T-cell (primary cell): ENCODE measurements at regions not wholly inside any gene's neighbourhood (a gene's known extent, or its start where the extent isn't known, plus 50 kb on each side); places are given as distances from the start of the nearest gene placed in this dataset.

Experiments
- ATAC-seq, 4 experiments: fragments of 200-7000 bp in 3 of 4; fragments of 150-1000 bp in 1 of 4; cut with Tn5 transposase; replicated peaks in 1 of 4; 1 replicate in 3 of 4; 2 replicates in 1 of 4; pipeline ENCODE4 v1.10.0; 2021; ENCODE audit warnings: moderate library complexity in 3 of 4, mild to moderate bottlenecking in 2 of 4, moderate number of reproducible peaks in 1 of 4
- CTCF ChIA-PET, 2 donors: fragments of 300-600 bp; sonication (Branson Sonifier 250); formaldehyde crosslinking; loops; one replicate each; lab custom pipeline; 2022; ENCODE audit warnings: antibody characterized with exemption in 2 of 2; lab: Charles Lee
- POLR2A ChIA-PET, 2 donors: fragments of 300-600 bp; sonication (Branson Sonifier 250); formaldehyde crosslinking; loops; one replicate each; lab custom pipeline; 2022; ENCODE audit warnings: antibody characterized with exemption in 2 of 2; lab: Charles Lee
- DNase-seq, 35 experiments: peaks; one replicate each; pipeline versions ENCODE4 v3.0.0 to v3.0.0-alpha.2; 2013 to 2023
- H3K27ac ChIP-seq: one replicate; pipeline ENCODE4 v1.5.1; 2013; ENCODE audit warnings: low read length
- H3K27me3 ChIP-seq, 2 experiments: replicated peaks in 1 of 2; 1 replicate in 1 of 2; 2 replicates in 1 of 2; pipeline versions ENCODE4 v1.6.1 to v1.7.0; 2013; ENCODE audit warnings: low read length in 1 of 2, mixed read lengths in 1 of 2; ENCODE audit not compliant: control insufficient read depth in 2 of 2, insufficient read depth in 2 of 2; ENCODE audit errors: extremely low read depth in 1 of 2
- H3K36me3 ChIP-seq, 2 donors: 1 replicate in 1 of 2; 2 replicates in 1 of 2; pipeline versions ENCODE4 v1.6.1 to v1.7.0; 2013; ENCODE audit warnings: low read length in 1 of 2; ENCODE audit not compliant: control insufficient read depth in 2 of 2, insufficient read depth in 1 of 2; ENCODE audit errors: extremely low read depth in 1 of 2
- H3K4me1 ChIP-seq, 2 experiments: 1 replicate in 1 of 2; 2 replicates in 1 of 2; pipeline versions ENCODE4 v1.6.1 to v1.7.0; 2013; ENCODE audit warnings: low read length in 2 of 2, mixed read lengths in 1 of 2; ENCODE audit not compliant: insufficient read depth in 2 of 2, control insufficient read depth in 1 of 2; ENCODE audit errors: extremely low read depth in 1 of 2
- H3K4me3 ChIP-seq, 2 donors: 1 replicate in 1 of 2; 2 replicates in 1 of 2; pipeline versions ENCODE4 v1.5.1 to v1.7.0; 2013; ENCODE audit warnings: mild to moderate bottlenecking in 2 of 2, low read length in 1 of 2, moderate library complexity in 1 of 2; ENCODE audit not compliant: control insufficient read depth in 1 of 2; ENCODE audit errors: extremely low read depth in 1 of 2
- H3K9me3 ChIP-seq: 2 replicates; pipeline ENCODE4 v1.7.0; 2013
- H3K27ac Mint-ChIP-seq, 2 donors: one replicate each; pipeline ENCODE4 v1.8.0; 2020 to 2021; ENCODE audit warnings: mild to moderate bottlenecking in 2 of 2, mixed read lengths in 2 of 2
- H3K27me3 Mint-ChIP-seq, 2 donors: one replicate each; pipeline ENCODE4 v1.8.0; 2021 to 2022; ENCODE audit warnings: mixed read lengths in 2 of 2
- H3K36me3 Mint-ChIP-seq: one replicate; pipeline ENCODE4 v1.8.0; 2021; ENCODE audit warnings: mixed read lengths
- H3K4me1 Mint-ChIP-seq, 3 donors: one replicate each; pipeline ENCODE4 v1.8.0; 2020 to 2022; ENCODE audit warnings: mixed read lengths in 3 of 3, mild to moderate bottlenecking in 1 of 3
- H3K4me3 Mint-ChIP-seq, 3 donors: one replicate each; pipeline ENCODE4 v1.8.0; 2020 to 2022; ENCODE audit warnings: mild to moderate bottlenecking in 3 of 3, mixed read lengths in 3 of 3, moderate library complexity in 3 of 3
- H3K9me3 Mint-ChIP-seq, 3 donors: one replicate each; pipeline ENCODE4 v1.8.0; 2020 to 2022; ENCODE audit warnings: mixed read lengths in 3 of 3
- WGBS: methylation state at CpG from one replicate; pipeline ENCODE4 v1.1.5; 2013; ENCODE audit warnings: missing lambda C conversion rate; ENCODE audit not compliant: insufficient coverage; 5-methylcytosine and 5-hydroxymethylcytosine counted together

DNA sequence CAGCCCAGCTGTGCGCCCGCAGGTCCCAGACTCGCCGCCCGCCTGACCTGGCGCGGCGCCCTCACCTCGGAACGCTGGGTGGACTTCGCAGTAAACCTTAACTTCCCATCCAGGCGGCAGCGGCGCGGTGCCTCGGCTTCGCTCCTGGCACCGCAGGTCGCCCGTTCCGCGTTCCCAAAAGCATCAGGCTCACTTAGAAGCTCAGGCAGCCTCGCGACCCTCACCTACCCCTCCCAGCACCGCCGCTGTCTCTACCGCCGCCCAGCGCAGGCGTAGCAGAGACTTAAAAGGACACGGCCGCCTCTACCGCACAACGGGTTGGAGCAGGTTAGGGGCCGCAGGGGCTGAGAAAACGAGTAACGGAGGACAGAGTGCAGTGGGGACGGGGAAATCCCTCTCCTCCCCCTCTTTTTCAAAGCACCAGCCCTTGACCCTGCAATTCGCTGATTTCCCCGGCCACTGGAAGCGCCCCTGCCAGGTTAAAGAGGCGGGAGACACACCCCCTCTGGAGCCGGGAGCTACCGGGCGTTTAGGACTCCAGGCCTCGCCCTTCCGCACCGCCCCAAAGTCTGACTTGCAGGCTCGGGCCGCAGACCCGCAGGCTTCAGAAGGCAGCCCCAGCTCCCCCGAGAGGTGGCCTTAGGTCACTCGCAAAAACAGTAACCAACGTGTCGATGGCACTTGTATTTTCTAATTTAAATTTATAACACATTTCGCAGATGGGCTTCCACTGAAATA is 328.5 kb downstream of the FAM72C start:
- Mint-ChIP-seq H3K27me3 (peaks cover 0 to 45% of the 10 kb centered on the region in 2 donors), H3K4me1 (peaks cover 0 to 2% (median 0%) of the 10 kb centered on the region in 3 donors), H3K4me3 (no peak overlapping the region), H3K36me3 (no peaks in the 10 kb centered on the region), H3K9me3 (peaks cover 0 to 9% (median 0%) of the 10 kb centered on the region in 3 donors), H3K27ac (no peak overlapping the region)
- ChIA-PET POLR2A (no interaction called here), CTCF (no interaction called here)
- DNase-seq (no peak), ATAC-seq (no peak)
- H3K27ac ChIP-seq: no peak overlapping the region
- H3K27me3 ChIP-seq: peaks cover 0 to 26% of the 10 kb centered on the region in 2 experiments
- WGBS: 11% methylated on average over 34 of the region's 56 CpGs
- H3K4me1 ChIP-seq: no peaks in the 10 kb centered on the region
- no peaks in the 10 kb centered on the region for H3K9me3 ChIP-seq
- H3K4me3 ChIP-seq: no peak overlapping the region
- H3K36me3 ChIP-seq: no peaks in the 10 kb centered on the region

- POLR2A ChIA-PET: no interaction called here
Measured at GRCh38 chr1:143625886-143626285, 345.9 kb downstream of the FAM72C start.

GRCh38 chr1:143619851-143620250 is 351.9 kb downstream of the FAM72C start:
- H3K27me3 ChIP-seq: peaks cover 0 to 6% of the 10 kb centered on the region in 2 experiments
- H3K27ac Mint-ChIP-seq: no peak overlapping the region
- ATAC-seq (no peak), DNase-seq (no peak)
- no peaks in the 10 kb centered on the region for H3K4me1 Mint-ChIP-seq
- ChIA-PET POLR2A (no interaction called here), CTCF (no interaction called here)
- no peaks in the 10 kb centered on the region for H3K36me3 Mint-ChIP-seq
- no peak overlapping the region for H3K4me3 Mint-ChIP-seq
- 92% methylated on average over 11 of the region's 12 CpGs for WGBS
- H3K9me3 ChIP-seq: no peaks in the 10 kb centered on the region
- no peaks in the 10 kb centered on the region for H3K36me3 ChIP-seq
- H3K27ac ChIP-seq: no peak overlapping the region
- no peak overlapping the region for H3K4me3 ChIP-seq
- H3K9me3 Mint-ChIP-seq: no peaks in the 10 kb centered on the region
- no peaks in the 10 kb centered on the region for H3K4me1 ChIP-seq
- H3K27me3 Mint-ChIP-seq: peaks cover 0 to 15% of the 10 kb centered on the region in 2 donors

More at GRCh38 chr1:143625886-143626285, 345.9 kb downstream of the FAM72C start:
- H3K27me3 Mint-ChIP-seq: peaks cover 0 to 16% of the 10 kb centered on the region in 2 donors
- CTCF ChIA-PET: no interaction called here
- Histone ChIP-seq H3K9me3 (no peaks in the 10 kb centered on the region), H3K27me3 (peaks cover 0 to under 1% of the 10 kb centered on the region in 2 experiments), H3K27ac (no peak overlapping the region), H3K4me1 (no peaks in the 10 kb centered on the region), H3K36me3 (no peaks in the 10 kb centered on the region), H3K4me3 (no peak overlapping the region)
- H3K27ac Mint-ChIP-seq: no peak overlapping the region
- H3K9me3 Mint-ChIP-seq: no peaks in the 10 kb centered on the region
- H3K4me1 Mint-ChIP-seq: no peaks in the 10 kb centered on the region
- ATAC-seq (no peak), DNase-seq (no peak)
- no peaks in the 10 kb centered on the region for H3K36me3 Mint-ChIP-seq
- no peak overlapping the region for H3K4me3 Mint-ChIP-seq
- 36% methylated on average over 2 of the region's 2 CpGs for WGBS

- no peak overlapping the region for H3K4me3 Mint-ChIP-seq
- no peaks in the 10 kb centered on the region for H3K4me1 Mint-ChIP-seq
- DNase-seq: no peak
- H3K9me3 Mint-ChIP-seq: no peaks in the 10 kb centered on the region
- no peaks in the 10 kb centered on the region for H3K36me3 ChIP-seq
- H3K36me3 Mint-ChIP-seq: no peaks in the 10 kb centered on the region
- ChIA-PET POLR2A (no interaction called here), CTCF (no interaction called here)
- no peak overlapping the region for H3K4me3 ChIP-seq
- H3K27me3 ChIP-seq: peaks cover 0 to 5% of the 10 kb centered on the region in 2 experiments
- WGBS: 88% methylated on average over 1 of the region's 2 CpGs
- no peak overlapping the region for H3K27ac Mint-ChIP-seq
- no peaks in the 10 kb centered on the region for H3K4me1 ChIP-seq
- H3K9me3 ChIP-seq: no peaks in the 10 kb centered on the region
- no peak overlapping the region for H3K27ac ChIP-seq
- peaks cover 0 to 2% of the 10 kb centered on the region in 2 donors for H3K27me3 Mint-ChIP-seq
- no peak for ATAC-seq
Measured at GRCh38 chr1:143611159-143611558, 360.6 kb downstream of the FAM72C start.

DNA sequence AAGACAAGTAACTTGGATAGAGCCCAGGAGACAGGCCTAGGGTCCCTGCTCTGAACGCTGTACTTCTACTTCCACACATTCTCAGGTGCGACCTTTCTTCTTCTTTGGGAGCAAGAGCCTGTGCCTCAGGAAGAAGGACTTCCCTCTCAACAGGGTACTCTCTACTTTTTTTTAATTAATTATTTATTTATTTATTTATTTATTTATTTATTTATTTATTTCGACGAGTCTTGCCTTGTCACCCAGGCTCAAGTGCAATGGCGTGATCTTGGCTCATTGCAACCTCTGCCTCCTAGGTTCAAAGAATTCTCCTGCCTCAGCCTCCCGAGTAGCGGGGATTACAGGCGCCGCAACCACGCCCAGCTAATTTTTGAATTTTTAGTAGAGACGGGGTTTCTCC is 361.6 kb downstream of the FAM72C start:
- Mint-ChIP-seq H3K9me3 (no peaks in the 10 kb centered on the region), H3K4me1 (no peaks in the 10 kb centered on the region), H3K36me3 (no peaks in the 10 kb centered on the region), H3K27me3 (peaks cover 0 to 2% of the 10 kb centered on the region in 2 donors), H3K4me3 (no peak overlapping the region), H3K27ac (no peak overlapping the region)
- H3K4me3 ChIP-seq: no peak overlapping the region
- H3K27me3 ChIP-seq: peaks cover 0 to 5% of the 10 kb centered on the region in 2 experiments
- H3K4me1 ChIP-seq: no peaks in the 10 kb centered on the region
- H3K36me3 ChIP-seq: no peaks in the 10 kb centered on the region
- WGBS: 99% methylated on average over 8 of the region's 11 CpGs
- no peaks in the 10 kb centered on the region for H3K9me3 ChIP-seq
- POLR2A ChIA-PET: no interaction called here
- DNase-seq: no peak
- no peak for ATAC-seq
- CTCF ChIA-PET: no interaction called here
- H3K27ac ChIP-seq: no peak overlapping the region

DNA sequence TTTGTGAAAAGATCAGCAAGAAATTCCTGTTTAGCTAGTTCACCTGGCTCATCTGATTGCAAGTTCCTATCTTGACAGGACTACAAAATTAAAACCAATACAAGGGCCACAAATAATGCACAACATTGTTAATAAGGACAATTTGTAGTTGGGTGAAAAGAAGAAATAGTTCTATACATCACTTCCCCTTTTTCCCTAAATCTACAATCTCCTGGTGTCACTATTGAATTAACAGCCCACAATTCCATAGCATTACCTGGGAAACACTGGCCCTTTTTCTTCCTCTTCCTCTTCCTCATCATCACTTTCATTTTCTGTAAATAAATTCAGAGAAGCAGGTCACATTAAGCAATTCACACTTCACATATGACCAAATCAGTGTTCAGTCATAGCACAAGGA is 366.9 kb downstream of the FAM72C start:
- H3K27me3 ChIP-seq: peaks cover 0 to 5% of the 10 kb centered on the region in 2 experiments
- H3K9me3 ChIP-seq: no peaks in the 10 kb centered on the region
- H3K4me1 ChIP-seq: no peaks in the 10 kb centered on the region
- ATAC-seq (no peak), DNase-seq (no peak)
- ChIA-PET POLR2A (no interaction called here), CTCF (no interaction called here)
- Mint-ChIP-seq H3K4me3 (no peak overlapping the region), H3K27ac (no peak overlapping the region), H3K9me3 (no peaks in the 10 kb centered on the region), H3K4me1 (no peaks in the 10 kb centered on the region), H3K36me3 (no peaks in the 10 kb centered on the region), H3K27me3 (no peaks in the 10 kb centered on the region)
- no peak overlapping the region for H3K27ac ChIP-seq
- no peaks in the 10 kb centered on the region for H3K36me3 ChIP-seq
- H3K4me3 ChIP-seq: no peak overlapping the region
